ENCODE measurements at regions not wholly inside any gene's neighbourhood (a gene's known extent, or its start where the extent isn't known, plus 50 kb on each side); places are given as distances from the start of the nearest gene placed in this dataset.
"Not testable (repeated sequence)": the region's sequence is repeated elsewhere in the genome, so short reads cannot be mapped to it uniquely, and the experiment has no call there.

- DNase-seq (ENCODE audit: low spot score), result not testable (repeated sequence)
These were observed 782.4 kb downstream of the METTL15 start for GRCh38 chr11:28890601-28891040.

- DNase-seq (ENCODE audit: low spot score), result no peak
These were observed 779.5 kb downstream of the METTL15 start for GRCh38 chr11:28887681-28888080.

- DNase-seq (ENCODE audit: low spot score), result no peak
These were observed 771.7 kb downstream of the METTL15 start for GRCh38 chr11:28879869-28880268.

DNA sequence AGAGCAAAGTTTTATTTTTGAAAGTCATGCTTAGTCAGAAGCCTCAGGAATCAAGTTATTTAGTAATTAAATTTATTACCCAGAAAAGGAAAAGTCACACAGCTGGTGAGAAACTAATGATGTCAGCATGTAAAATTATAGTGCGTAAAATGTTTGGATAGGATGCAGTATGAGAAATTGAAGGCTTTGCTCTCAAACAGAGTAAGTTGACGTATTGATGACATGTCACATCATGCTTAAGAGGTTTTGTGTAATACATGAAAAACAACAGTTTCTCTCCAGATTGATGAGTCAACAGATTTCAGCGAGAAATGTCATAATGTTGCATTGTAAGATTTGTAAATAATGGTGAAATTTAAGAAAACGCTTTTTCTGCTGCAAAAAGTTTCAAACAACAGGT is 769.8 kb downstream of the METTL15 start:
- DNase-seq (ENCODE audit: low spot score), result no peak

DNA sequence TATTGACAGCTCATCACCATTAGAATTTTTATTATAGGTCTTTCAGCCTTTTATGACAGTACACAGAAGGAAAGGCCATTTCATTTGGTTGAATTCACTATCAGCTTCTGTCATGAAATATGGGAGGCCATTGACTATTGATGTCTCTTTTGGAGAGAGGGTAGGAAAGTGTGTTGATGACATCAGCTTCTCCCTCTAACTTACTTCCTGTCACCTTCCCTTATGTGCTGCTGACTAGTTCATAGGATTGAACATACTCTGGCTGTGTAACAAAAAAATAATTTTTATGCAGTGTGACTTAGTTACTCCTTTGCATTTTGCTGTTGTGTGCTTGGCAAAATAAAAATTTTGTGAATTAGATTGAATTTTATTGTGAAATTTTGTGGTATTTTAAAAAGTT is 769.2 kb downstream of the METTL15 start:
- DNase-seq (ENCODE audit: low spot score), result no peak

GRCh38 chr11:28874706-28875105 is 766.5 kb downstream of the METTL15 start:
- no peak for DNase-seq (ENCODE audit: low spot score)

- no peak for DNase-seq (ENCODE audit: low spot score)
These were observed 762.9 kb downstream of the METTL15 start for GRCh38 chr11:28871090-28871489.

DNA sequence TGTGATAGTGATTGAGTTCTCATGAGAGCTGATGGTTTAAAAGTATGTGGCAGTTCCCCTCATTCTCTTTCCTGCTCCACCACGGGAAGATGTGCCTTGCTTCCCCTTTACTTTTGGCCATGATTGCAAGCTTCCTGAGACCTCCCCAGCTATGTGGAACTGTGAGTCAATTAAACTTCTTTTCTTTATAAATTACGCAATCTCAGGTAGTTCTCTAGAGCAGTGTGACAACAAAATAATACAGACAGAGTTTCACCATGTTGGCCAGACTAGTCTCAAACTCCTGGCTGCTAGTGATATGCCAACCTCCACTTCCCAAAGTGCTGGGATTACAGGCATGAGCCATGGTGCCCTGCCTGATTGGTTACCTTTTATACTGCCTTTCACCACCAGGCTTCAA is 755.2 kb downstream of the METTL15 start:
- DNase-seq (ENCODE audit: low spot score), result no peak

- peak; percentile 28 for DNase-seq (ENCODE audit: low spot score)
These were observed 752.7 kb downstream of the METTL15 start for GRCh38 chr11:28860893-28861292.

DNA sequence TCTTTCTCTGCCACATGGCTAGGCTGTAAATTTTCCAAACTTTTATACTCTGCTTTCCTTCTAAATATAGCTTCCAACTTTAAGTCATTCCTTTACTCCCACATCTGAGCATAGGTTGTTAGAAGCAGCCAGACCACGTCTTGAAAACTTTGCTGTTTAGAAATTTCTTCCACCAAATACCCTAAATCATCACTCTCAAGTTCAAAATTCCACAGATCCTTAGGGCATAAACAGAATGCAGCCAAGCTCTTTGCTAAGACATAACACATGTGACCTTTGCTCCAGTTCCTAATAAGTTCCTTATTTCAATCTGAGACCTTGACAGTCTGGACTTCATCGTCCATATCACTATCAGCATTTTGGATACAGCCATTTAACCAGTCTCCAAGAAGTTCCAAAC is 749.9 kb downstream of the METTL15 start:
- no peak for DNase-seq (ENCODE audit: low spot score)

DNA sequence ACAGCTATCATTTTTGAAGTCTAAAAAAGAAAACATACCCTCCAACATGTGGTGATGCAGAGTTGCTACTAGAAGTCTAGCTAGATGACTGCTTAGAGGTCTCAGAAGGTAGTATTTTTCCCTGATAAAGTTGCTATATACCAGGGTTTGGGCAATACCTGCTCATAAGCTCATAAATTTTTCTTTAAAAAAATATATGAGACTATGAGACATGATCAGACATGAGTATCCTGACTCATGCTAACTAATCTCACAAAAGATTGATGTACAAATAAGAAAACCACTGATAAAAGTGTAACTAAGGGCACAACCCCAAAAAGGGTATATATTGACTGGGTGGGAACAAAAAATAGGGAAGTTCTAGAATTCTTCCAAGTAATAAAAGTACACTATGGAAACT is 740.9 kb downstream of the METTL15 start:
- DNase-seq (ENCODE audit: low spot score), result no peak

GRCh38 chr11:28842716-28843115 is 734.5 kb downstream of the METTL15 start:
- no peak for DNase-seq (ENCODE audit: low spot score)

GRCh38 chr11:28838741-28839140 is 730.6 kb downstream of the METTL15 start:
- DNase-seq (ENCODE audit: low spot score), result peak; percentile 2

- no peak for DNase-seq (ENCODE audit: low spot score)
These were observed 729.4 kb downstream of the METTL15 start for GRCh38 chr11:28837599-28837998.

GRCh38 chr11:28836285-28837081 is 728.3 kb downstream of the METTL15 start:
- DNase-seq (ENCODE audit: low spot score), result peak; percentile 75

- no peak for DNase-seq (ENCODE audit: low spot score)
These were observed 727.6 kb downstream of the METTL15 start for GRCh38 chr11:28835790-28836189.

DNA sequence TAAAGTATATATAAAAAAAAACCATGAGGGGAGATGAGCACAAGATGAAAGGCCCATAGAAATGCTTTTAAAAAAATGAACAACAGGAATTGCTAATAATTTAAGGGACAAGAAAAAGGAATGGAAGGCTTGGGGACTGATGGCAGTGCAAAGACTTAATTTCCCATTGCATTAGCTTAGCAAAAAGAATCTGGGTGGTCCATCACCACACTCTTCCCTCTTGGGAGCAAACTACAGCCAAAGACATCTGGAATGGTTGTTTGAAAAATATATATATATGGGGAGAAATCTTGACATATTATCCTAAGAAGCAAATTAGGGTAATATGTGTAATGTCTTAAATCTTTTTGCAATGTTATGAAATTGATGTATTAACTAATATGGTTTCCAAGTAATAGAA is 727.1 kb downstream of the METTL15 start:
- DNase-seq (ENCODE audit: low spot score), result no peak

DNA sequence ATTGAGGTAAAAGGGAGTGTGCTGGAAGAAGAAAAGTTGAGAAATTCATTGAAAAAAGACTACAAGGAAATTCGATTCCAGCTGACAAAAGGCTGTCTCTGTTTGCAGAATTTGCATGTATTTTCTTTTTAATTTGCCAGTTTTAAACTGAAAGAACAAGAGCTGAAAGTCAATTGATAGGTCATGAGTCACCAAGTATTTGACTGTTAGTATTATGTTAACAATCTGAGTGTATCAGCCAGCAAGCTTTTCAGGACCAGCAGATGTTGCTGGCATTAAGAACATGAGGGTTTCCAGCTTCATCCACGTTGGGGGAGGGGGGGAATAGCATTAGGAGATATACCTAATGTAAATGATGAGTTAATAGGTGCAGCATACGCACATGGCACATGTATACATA is 726.7 kb downstream of the METTL15 start:
- peak; percentile 27 for DNase-seq (ENCODE audit: low spot score)

DNA sequence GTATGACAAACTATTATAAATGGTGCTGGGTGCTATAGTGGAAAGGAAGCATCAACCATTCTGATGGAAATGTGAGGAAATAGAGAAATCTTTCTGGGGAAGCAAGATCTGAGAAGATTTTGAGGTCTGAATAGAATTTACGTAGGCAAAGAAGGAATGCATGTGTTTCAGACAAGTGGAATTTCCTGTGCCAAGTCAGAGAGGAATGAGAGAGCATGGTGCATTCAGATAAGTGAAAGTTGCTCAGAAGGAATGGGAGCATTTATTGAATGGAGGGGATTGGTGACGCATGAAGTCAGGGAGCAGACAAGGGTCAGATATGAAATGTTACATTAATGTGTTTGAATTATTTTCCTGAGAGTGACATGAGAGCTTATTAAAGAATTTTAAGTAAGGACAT is 725.5 kb downstream of the METTL15 start:
- DNase-seq (ENCODE audit: low spot score), result peak; percentile 46

GRCh38 chr11:28833169-28833568 is 725.0 kb downstream of the METTL15 start:
- no peak for DNase-seq (ENCODE audit: low spot score)

- no peak for DNase-seq (ENCODE audit: low spot score)
These were observed 718.6 kb downstream of the METTL15 start for GRCh38 chr11:28826807-28827206.

DNA sequence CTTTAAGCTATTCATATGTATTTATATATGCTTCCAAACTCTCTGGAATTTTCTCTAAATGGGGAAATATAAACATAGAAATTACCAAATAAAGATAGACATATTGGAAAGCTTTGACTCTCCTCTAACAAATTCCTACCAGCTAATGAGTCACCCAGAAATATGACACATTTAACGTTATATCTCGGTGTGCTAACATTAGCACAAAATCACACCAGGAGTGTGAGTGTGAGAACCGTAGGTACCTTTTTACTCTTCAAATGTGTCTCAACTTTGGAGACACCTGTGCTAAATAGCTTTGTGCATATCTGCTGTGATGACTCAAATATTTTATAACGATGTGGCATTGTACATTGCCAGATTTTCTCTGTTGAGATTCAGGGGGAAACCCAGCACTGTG is 714.4 kb downstream of the METTL15 start:
- DNase-seq (ENCODE audit: low spot score), result no peak

GRCh38 chr11:28820296-28820989 is 712.3 kb downstream of the METTL15 start:
- DNase-seq (ENCODE audit: low spot score), result no peak

DNA sequence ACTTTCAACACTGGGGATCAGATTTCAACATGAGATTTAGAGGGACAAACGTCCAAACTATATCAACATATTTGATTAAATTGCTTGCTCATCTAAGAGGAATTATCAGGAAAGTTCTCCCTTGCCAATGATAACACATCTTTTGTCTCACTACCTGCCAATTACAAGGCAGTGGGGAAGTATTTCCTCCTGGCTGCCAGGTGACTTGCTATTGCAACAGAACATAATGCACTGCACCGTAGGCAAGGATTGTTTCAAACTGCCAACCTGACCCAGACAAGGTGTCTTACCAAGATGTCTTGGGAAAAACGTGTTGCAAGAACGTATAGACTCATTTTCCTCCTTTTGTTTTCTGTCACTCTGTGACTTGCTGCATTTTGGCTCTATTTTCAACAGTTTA is 711.6 kb downstream of the METTL15 start:
- DNase-seq (ENCODE audit: low spot score), result no peak
